ENCODE measurements at regions not wholly inside any gene's neighbourhood (a gene's known extent, or its start where the extent isn't known, plus 50 kb on each side); places are given as distances from the start of the nearest gene placed in this dataset.

DNA sequence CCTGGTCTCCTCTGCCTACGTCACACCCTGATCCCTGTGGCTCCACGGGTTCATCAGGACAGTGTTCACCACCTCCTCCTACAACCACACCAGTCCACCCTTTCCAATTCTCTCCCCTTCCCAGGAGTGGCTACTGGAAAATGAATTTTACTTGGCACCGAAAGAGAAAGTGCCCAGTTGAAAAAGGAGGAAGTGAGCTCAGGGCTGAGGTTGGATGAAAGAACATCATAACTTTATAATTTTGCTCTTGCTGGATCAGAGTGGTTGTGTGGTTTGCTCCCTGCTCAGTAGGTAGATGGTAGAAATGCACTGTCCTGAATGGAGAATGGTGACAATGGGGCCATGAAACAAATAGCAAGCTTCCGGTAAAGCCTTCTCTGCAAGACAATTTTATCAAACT is 140.3 kb upstream of the DDX18 start:
- DNase-seq, result no peak

DNA sequence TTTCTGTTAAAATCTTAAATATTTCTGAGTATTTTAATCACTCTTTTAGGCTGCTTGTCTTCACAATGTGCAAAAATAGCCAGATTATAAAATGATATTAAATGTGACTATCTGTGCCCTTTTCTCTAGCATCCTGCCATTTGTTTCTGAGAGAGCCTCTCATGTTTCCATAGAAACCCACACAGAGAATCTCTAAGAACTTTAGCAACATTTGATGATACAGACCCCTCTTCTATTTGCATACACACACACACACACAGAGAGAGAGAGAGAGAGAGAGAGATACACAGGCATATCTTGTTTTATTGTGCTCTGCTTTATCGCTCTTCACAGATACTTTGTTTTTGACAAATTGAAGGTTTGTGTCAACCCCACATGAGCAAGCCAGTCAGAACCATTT is 134.5 kb upstream of the DDX18 start:
- no peak for DNase-seq

DNA sequence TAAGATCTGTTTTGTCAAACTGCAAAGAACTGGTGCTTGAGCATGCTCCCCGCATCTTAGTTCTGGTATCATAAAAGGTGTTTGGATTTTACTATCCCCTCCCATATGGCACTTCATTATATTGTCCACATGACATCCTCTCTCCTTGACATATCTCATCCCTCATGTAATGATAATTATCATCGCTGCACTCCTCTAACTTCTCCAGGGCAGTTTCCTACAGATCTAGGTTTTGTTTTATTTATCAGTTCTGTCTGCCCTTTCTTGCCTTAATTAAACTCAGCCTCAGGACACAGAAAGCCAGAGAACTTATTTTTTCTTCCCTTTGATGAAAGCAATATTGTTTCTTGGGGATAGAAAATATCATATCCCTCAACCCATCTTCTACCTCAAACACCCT is 129.6 kb upstream of the DDX18 start:
- no peak for DNase-seq

DNA sequence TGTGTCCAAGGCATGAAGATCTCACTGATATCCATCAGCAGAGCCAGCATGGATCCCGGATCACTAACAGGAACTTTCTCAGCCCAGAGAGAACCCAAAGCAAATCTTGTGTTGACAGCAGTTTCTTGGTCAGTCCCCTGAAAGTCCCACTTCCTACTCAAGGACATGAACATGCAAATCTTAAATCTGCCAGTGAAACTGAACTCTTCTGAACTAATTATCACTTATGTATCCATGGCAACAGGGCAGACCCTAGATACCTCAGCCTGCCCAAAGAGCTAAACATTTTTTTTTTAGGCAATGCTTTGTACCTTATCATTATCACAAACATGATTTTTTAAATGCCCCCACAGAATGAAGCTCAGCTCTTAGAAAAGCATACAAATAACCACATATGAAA is 127.8 kb upstream of the DDX18 start:
- DNase-seq, result no peak

DNA sequence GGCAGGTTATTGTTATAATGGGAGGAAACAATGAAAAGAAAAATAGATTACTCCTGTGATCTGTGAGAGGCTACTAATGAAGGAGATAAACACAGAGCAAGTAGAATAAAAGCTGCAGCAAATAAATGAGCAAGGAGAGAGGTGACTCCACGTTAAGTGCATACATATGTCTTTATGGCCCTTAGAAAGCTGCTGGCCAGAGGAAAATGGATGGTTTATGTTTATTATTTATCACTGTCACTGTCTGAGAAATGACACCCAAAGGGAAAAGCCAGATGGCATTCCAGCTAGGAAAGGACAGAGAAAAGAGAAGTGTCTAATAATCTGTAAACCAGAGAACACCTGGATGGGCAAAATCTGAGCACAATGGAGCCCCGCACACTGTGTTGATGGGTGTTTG is 122.9 kb upstream of the DDX18 start:
- DNase-seq, result no peak

DNA sequence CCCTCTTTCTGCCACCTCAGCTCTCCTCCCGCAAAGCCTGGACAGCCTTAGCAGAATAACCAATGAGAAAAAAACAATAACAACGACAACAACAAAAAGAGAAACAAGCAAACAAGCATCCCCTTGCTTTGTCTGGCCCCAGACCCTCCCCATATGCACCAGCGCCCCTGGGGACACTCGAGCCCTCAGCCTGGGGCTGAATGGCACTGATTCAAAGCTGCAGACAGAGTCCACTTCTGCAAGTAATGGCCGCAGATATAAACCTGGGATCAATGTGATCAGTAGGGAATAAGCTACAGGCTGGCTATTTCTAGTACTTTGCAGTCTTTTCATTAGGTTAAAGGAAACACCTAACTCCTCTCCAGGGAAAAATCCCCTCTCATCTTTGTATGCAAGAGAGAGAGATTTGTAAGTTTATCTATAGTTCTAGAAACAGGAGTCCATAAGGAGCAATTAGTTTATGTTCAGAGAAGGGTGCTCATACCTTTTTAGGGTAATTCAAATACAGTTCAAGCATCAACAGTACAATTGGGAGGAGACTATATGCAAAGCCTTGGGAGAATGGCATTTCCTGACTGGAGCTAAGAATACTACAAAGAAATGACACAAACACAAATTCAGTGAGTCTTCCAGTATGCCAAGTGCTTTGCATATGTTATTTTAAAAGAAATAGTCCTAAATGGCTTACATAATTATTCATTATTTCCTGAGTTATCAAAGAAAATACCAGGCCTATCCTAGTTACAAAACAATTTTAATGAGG is 122.3 kb upstream of the DDX18 start:
- no peak for DNase-seq

DNA sequence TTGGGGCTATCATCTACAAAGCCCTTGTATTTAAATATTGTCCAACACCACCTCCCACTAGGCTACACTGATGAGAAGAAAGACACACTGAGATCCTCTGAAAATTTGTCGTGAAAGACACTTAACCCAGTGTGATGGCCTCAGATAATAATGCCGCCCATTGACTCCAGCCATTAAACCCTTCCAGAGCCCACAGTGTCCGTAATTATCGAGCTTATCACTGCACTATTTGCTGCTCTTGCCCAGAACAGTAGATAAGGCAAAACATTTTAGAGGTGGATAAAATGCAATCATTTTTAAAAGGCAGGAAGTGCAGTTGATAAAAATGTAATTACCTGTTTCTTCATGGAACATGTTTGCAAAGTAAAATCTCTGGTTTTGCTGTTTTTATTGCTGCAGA is 121.3 kb upstream of the DDX18 start:
- no peak for DNase-seq

DNA sequence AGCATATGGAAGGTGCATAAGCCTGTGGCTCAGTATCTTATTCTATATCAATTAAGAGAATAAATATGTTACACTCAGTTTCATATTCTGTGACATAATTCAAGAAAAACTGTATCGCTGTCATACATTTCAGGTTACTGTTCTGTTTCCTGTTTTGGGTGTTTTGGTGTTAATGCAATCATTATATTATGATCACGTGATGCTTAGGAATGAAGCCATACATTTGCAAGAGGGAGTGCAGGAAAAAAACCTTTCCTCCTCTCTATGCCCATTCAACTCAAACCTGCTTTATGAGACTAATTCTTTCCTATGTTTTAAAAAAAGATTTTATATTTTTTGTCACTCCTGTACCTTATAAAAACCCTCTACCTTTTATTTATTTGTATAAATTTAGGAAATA is 120.8 kb upstream of the DDX18 start:
- no peak for DNase-seq

DNA sequence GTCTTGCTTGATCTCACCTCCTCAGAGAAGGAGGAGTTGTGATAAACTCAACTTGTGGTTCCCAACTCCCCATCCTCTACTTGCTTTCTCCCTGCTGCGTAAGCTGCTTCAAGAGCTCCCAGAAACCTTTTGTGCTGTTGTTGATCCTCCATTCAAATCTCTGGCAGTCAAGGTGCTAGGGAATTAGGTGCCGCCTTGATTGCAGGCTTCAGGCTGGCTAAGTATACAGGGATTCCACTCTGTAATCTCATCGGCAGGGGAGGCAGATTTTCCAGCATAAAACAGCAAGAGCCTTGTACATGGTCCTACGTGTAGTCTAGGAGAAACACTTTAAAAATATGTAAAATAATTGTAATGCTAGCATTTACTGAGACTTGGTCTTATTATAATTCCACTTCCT is 116.2 kb upstream of the DDX18 start:
- DNase-seq, result no peak

DNA sequence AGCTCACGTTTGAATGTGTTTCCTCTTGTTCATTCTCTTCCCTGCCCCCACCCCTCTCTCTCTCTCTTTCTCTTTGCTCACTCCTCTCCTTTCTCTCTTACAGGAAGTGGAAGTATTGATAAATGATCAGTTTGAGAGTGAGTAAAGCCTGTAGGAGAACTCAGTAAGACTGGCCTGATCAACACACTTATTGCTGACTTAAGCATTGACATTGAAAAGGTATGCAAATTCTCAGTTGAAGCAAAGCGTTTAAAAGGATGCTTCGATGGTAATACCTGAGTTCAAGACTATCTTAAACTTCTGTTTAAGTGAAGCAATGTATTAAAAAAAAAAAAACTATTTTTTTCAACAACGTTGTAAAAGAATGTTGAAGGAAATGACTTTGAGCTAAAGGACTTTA is 115.7 kb upstream of the DDX18 start:
- DNase-seq, result no peak

DNA sequence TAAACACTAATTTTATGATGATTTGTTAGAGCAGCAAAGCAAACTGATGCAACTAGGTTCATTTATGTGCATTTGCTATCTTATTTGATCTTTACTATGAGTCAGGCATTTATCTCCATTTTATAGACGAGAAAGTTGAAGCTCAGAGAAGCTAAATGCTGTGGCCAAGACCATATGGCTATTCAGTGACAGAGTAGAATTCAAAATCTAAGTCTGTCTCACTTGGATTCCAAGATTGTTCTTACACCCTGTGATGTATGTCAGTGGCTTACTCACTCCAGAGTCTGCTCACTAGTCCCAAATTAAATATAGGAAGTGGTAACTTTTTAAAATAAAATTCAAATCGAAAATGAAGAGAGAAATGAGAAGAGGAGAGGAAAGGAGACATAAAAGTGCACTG is 114.0 kb upstream of the DDX18 start:
- no peak for DNase-seq

DNA sequence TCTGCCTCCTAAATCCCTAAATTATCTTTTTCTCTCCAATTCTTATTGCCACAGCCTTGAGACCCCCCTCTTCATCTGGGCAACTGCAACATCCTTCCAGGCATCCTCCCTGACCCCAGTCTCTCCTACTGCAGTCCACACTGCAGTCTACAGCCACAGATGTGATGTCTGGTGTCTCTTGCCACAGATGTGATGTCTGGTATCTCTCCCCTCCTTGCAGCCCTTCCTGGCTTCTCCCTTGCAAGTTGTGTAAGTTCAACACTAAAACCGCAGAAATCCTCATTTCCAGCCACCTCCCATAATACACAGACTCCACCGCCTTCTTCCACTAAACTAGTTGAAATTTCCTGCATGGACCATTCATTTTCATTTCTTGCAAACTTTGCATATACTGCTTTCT is 113.1 kb upstream of the DDX18 start:
- DNase-seq, result no peak

DNA sequence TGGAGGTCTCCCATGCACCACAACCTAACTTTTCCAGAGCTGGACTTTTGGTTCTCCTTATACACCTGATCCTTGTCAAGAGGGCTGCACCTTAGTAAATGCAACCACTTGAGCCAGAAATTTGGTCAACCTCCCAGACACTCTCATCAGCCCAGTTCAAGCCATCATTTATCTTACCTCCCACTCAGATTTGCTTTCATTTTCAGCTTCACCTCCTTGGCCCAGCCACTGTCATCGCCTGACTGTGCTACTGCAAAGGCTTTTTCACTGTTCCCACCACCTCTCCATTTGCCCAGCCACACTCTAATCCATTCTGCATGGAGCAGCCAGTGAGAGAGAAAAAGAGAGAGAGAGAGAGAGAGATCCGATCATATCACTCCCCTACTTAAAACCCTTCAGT is 112.4 kb upstream of the DDX18 start:
- no peak for DNase-seq

DNA sequence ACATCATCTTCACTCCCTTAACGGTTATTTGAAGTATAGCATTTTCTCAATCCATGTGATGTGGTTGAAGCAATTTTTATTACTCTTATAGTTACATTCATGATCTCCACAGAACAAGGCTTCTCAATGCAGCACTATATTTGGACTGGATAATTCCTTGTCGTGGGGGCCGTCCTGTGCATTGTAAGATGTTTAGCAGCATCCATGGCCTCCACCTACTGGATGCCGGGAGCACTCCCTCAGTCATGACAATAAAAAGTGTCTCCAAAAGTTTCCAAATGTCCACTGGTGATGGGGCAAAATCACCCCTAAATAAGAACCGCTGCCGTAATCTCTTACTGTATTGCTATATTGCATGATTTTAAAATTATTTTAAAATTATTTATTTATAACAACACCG is 110.6 kb upstream of the DDX18 start:
- no peak for DNase-seq

DNA sequence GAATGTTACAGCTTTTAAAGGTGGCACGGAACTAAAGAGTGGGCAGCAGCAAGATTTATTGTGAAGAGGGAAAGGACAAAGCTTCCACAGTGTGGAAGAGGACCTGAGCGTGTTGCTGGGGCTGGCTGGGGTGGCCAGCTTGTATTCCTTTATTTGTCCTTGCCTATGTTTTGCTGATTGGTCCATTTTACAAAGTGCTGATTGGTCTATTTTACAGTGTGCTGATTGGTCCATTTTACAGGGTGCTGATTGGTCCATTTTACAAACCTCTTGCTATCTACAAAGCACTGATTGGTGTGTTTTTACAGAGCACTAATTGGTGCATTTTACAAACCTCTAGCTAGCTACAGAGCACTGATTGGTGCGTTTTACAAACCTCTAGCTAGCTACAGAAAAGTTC is 109.7 kb upstream of the DDX18 start:
- no peak for DNase-seq

DNA sequence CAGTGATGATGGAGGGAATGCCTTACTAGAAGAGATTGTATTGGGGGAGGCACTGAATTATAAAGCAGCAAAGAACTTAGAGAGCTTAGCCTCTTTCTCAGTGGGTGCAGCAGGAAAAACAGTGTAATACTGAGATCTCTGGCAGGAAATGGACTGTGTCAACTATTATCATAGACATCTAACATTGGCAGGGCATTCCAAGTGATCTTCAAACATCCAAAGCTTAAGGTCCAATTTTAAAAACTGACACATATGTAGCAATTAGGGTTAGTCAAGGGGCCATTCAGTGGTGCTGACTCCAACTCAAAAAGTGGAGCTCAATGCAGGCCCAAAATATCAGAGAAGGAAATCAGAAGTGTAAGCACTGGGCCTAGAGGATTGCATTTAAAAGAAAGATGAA is 106.6 kb upstream of the DDX18 start:
- no peak for DNase-seq

DNA sequence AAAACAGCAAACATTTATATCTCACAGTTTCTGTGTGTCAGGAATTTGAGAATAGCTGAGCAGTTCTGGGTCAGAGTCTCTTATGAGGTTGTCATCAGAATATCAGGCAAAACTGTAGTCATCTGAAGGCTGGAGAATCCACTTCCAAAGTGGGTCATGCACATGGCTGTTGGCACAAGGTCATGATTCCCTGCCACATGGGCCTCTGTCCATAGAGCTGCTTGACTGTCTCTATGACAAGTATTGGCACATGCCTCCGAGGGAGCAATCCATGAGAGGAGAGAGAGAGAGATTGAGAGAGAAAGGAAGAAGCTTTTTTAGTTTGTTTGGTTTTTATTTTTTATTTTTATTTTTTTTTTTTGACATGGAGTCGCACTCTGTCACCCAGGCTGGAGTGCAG is 101.8 kb upstream of the DDX18 start:
- no peak for DNase-seq

DNA sequence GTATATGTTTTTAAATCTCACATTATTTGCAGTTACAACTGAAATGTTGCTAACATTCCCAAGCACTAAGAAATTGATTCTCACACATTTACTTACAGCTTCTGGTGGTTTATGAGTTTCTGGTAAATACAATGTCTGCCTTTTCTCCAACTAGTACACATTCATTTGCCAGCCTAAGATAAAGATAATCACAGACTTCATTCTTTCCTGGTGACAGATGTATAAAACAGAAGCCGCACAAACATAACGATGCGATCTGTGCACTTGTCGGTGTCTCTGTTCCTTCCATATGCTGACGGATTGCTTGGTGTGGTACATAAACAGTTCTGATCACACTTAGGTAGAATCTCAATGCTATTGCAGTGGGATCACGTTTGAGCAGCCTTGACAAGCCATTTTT is 100.4 kb upstream of the DDX18 start:
- DNase-seq, result no peak

DNA sequence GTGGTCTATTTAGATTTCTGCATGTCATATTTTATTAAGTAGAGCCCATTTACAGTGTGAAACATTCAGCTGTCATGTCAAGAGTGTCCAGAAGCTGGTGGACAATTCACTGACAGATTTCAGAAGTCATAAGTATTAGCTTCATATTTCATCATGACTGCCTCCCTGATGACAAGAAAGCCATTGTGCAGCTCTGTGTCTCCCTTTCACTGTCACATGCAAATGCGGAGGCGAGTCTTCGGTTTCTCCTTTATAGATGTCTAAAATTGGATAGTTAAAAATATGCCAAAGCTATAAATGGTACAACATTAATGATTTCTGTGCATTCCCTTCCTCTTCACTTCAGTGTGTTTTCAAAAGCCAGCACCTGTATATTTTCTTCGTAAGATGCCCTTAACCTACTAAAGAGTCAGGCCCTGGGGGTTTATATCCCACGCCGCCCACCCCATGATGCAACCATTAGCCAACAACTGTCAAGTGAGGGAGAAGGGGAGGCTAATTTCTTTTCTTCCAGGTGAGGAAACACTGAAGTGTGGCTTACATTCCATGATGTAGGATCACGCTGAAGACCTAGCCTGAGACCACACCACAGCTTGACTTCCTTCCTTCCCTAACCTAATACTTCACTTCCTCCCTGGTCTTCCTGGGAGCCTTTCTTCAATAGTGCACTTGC is 99.6 kb upstream of the DDX18 start:
- no peak for DNase-seq

DNA sequence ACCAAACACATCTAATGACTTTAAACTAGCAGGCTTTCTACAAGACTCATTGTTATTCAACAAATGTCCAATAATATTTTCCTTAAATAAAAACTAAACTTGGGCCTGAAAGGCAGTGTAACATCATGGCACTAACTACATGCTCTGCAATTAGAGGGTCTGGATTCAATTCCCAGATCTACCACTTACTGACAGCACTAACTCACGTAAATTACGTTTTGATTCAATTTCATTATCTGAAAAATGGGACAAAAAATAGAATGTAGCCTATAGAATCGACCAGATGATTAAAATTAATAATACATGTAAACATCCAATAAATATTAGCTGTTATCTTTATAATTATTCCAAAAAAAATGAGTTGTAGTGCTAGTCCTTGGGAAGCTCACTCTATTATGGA is 98.0 kb upstream of the DDX18 start:
- DNase-seq, result no peak

DNA sequence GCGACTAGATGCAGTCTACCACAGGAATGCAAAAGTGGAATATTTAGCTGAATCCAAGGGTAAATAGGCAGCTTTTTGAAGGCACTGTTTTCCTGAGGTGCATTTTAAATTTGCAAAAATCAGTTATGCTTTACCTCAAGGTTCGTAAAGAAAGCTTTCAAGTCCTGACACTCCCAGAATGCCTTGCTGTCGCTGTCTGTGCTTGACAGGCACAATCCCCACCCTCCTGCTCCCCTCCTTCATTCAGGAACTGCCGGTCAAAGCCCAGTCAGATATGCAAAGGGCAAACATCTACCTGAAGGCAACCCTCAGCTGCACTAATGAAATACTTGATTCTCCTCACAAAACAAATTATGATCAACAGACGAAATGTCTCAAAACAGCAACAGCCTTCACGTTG is 97.4 kb upstream of the DDX18 start:
- DNase-seq, result no peak

DNA sequence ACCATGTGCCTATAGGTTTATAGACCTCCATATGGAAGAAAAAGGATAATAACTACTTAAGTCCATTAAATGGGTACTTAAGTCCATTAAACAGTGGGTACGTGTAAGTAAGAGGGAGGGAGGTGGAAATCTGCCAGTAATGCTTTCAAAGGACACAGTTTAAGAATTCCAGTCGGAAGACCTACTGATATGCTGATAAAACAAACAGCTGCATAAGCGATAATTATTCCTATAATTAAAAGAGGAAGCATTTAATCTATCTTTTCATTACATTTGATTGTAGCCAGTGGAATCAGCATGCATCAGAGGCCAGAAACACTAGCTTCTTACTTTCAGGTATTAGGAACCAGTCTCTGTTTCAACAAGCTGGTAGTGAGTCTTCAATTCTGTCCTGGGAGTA is 96.4 kb upstream of the DDX18 start:
- DNase-seq, result no peak

DNA sequence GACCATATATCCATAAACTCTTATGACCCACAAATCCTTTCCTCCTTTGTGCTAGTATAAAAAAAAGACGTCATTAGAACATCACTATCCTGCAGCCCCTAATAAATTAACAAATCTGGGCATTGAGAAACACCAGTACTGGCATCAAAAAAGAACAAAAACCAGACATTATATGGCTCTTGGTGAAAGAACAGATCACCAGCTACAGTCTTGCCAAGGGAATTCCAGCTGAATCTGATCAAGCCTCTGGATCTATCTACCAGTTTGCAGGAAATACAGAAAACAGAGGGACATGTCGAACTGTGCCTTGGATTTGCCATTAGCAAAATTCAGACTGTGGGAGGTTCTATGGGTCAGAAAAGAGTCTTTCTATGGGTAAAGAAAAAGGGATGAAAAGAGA is 93.7 kb upstream of the DDX18 start:
- no peak for DNase-seq

DNA sequence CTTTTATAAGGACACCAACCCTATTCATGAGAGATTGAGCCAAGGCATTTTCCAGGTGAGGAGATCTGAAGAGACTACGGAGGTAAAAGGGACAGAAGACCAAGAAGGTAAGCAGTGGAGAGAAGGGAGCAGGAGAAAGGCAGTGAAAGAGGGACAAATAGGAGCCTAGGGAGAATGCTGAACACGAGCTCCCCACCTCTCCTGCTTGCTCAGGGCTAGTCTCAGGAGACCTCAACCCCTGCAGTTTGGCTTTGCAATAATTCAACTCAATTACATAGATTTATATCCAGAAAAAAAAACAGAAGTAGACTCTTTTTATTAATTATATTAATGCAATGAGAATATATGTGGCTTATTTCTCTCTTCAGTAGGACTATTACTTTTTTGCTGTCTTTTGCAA is 91.0 kb upstream of the DDX18 start:
- DNase-seq, result no peak

DNA sequence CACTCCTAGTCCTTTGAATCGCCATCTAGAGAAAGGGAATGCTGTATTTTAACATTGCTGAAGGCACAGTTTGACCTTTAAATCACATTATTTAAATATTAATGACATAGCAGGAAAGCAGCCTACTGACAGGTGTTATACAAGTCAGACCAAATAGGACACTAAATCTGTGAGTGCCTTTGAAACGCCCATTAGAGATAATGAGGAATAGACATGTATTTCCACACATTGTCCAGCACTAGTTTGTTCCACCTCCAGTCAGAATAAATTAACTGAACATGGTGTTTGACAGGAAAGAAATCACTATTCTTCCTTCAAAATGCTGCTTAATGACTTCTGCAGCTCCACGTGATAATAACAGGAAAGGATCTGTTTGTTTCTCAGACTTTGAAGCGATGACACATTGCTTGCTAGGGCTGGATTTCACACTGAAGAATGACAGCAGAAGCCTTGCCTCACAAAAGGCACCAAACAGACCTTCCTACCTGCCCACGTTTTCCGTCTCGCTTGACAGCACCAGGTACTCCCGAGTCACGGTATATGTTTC is 90.5 kb upstream of the DDX18 start:
- DNase-seq, result no peak

Data from right hindlimb (tissue), 1 donor.